ENCODE measurements at regions not wholly inside any gene's neighbourhood (a gene's known extent, or its start where the extent isn't known, plus 50 kb on each side); places are given as distances from the start of the nearest gene placed in this dataset.

GRCh38 chr1:65042467-65042866 lies 76.1 kb upstream of the JAK1 start:
- H3K27me3 ChIP-seq, result no peaks in the 10 kb centered on the region
- 93 to 96% methylated on average over 4 of the region's 4 CpGs for WGBS, 2 donors
- no peaks in the 10 kb centered on the region for H3K9me3 ChIP-seq
- intact Hi-C loops (cut with DNase I), result no loop called here
- TF ChIP-seq CTCF (IDR thresholded peaks at IDR 0.05) (no peak), POLR2A (IDR thresholded peaks at IDR 0.05) (no peak)
- no peak overlapping the region for H3K27ac ChIP-seq
- peaks cover 4 to 5% of the 10 kb centered on the region in 2 donors for H3K4me1 ChIP-seq
- no peak overlapping the region for H3K4me3 ChIP-seq (replicated peaks in 1 of 3)
- no peak for DNase-seq
- no peaks in the 10 kb centered on the region for H3K36me3 ChIP-seq

GRCh38 chr1:65044411-65044810 lies 78.1 kb upstream of the JAK1 start:
- H3K27ac ChIP-seq, result no peak overlapping the region
- no peaks in the 10 kb centered on the region for H3K9me3 ChIP-seq
- DNase-seq, result no peak
- 71 to 82% methylated on average over 5 of the region's 5 CpGs for WGBS, 2 donors
- intact Hi-C loops (cut with DNase I), result no loop called here
- H3K36me3 ChIP-seq, result no peaks in the 10 kb centered on the region
- H3K4me3 ChIP-seq (replicated peaks in 1 of 3), result no peak overlapping the region
- no peaks in the 10 kb centered on the region for H3K27me3 ChIP-seq
- TF ChIP-seq CTCF (IDR thresholded peaks at IDR 0.05), result no peak
- no peak for TF ChIP-seq POLR2A (IDR thresholded peaks at IDR 0.05)
- peaks cover 4 to 5% of the 10 kb centered on the region in 2 donors for H3K4me1 ChIP-seq

GRCh38 chr1:65045022-65045817 lies 78.9 kb upstream of the JAK1 start:
- Histone ChIP-seq H3K27me3 (no peaks in the 10 kb centered on the region), H3K27ac (no peak overlapping the region), H3K4me3 (replicated peaks in 1 of 3) (no peak overlapping the region), H3K9me3 (no peaks in the 10 kb centered on the region), H3K36me3 (no peaks in the 10 kb centered on the region), H3K4me1 (peaks cover 4 to 5% of the 10 kb centered on the region in 2 donors)
- no peak for DNase-seq
- WGBS, 2 donors, result 87 to 95% methylated on average over 4 of the region's 4 CpGs
- TF ChIP-seq POLR2A (IDR thresholded peaks at IDR 0.05) (no peak), CTCF (IDR thresholded peaks at IDR 0.05) (no peak)
- intact Hi-C loops (cut with DNase I), result no loop called here

- Histone ChIP-seq H3K4me3 (replicated peaks in 1 of 3) (no peak overlapping the region), H3K4me1 (peaks cover 0 to 4% of the 10 kb centered on the region in 2 donors), H3K36me3 (no peaks in the 10 kb centered on the region), H3K9me3 (no peaks in the 10 kb centered on the region), H3K27me3 (no peaks in the 10 kb centered on the region), H3K27ac (no peak overlapping the region)
- 67 to 73% methylated on average over 6 of the region's 6 CpGs for WGBS, 2 donors
- TF ChIP-seq CTCF (IDR thresholded peaks at IDR 0.05) (no peak), POLR2A (IDR thresholded peaks at IDR 0.05) (no peak)
- no peak for DNase-seq
- intact Hi-C loops (cut with DNase I), result no loop called here
Observed at GRCh38 chr1:65048335-65048734, 82.0 kb upstream of the JAK1 start.

GRCh38 chr1:65049941-65050713 lies 83.8 kb upstream of the JAK1 start:
- TF ChIP-seq CTCF (IDR thresholded peaks at IDR 0.05), result no peak
- TF ChIP-seq POLR2A (IDR thresholded peaks at IDR 0.05), result no peak
- H3K4me1 ChIP-seq, result no peaks in the 10 kb centered on the region
- H3K4me3 ChIP-seq (replicated peaks in 1 of 3), result no peak overlapping the region
- H3K27ac ChIP-seq, result no peak overlapping the region
- 86 to 89% methylated on average over 5 of the region's 5 CpGs for WGBS, 2 donors
- DNase-seq, result no peak
- H3K36me3 ChIP-seq, result no peaks in the 10 kb centered on the region
- no peaks in the 10 kb centered on the region for H3K27me3 ChIP-seq
- intact Hi-C loops (cut with DNase I), result no loop called here
- no peaks in the 10 kb centered on the region for H3K9me3 ChIP-seq
